GM21619 (cell line): ENCODE measurements at regions not wholly inside any gene's neighbourhood (a gene's known extent, or its start where the extent isn't known, plus 50 kb on each side); places are given as distances from the start of the nearest gene placed in this dataset.
"Not testable (repeated sequence)": the region's sequence is repeated elsewhere in the genome, so short reads cannot be mapped to it uniquely, and the experiment has no call there.

Experiments used
- ATAC-seq: cut with Tn5 transposase; IDR thresholded peaks from one replicate; pipeline ENCODE4 v1.9.1; 2021; ENCODE audit not compliant: unreplicated experiment

- not testable (repeated sequence) for ATAC-seq
These were observed 127.5 kb downstream of the TMEM121 start for GRCh38 chr14:105653921-105654320.

- not testable (repeated sequence) for ATAC-seq
These were observed 132.9 kb downstream of the TMEM121 start for GRCh38 chr14:105659255-105659654.

- ATAC-seq: no peak
These were observed 133.6 kb downstream of the TMEM121 start for GRCh38 chr14:105659935-105660527.

GRCh38 chr14:105660816-105661531, 134.6 kb downstream of the TMEM121 start:
- no peak for ATAC-seq

GRCh38 chr14:105662043-105662442, 135.7 kb downstream of the TMEM121 start:
- not testable (repeated sequence) for ATAC-seq

- not testable (repeated sequence) for ATAC-seq
These were observed 136.2 kb downstream of the TMEM121 start for GRCh38 chr14:105662592-105662991.

- ATAC-seq: not testable (repeated sequence)
These were observed 136.9 kb downstream of the TMEM121 start for GRCh38 chr14:105663323-105663722.

- not testable (repeated sequence) for ATAC-seq
These were observed 137.6 kb downstream of the TMEM121 start for GRCh38 chr14:105663818-105664596.

- ATAC-seq: no peak
These were observed 138.3 kb downstream of the TMEM121 start for GRCh38 chr14:105664691-105665090.

- ATAC-seq: no peak
These were observed 139.0 kb downstream of the TMEM121 start for GRCh38 chr14:105665247-105665950.

- ATAC-seq: no peak
These were observed 139.5 kb downstream of the TMEM121 start for GRCh38 chr14:105665951-105666277.

- ATAC-seq: no peak
These were observed 140.0 kb downstream of the TMEM121 start for GRCh38 chr14:105666420-105666819.

GRCh38 chr14:105666991-105667662, 140.7 kb downstream of the TMEM121 start:
- ATAC-seq: not testable (repeated sequence)

- not testable (repeated sequence) for ATAC-seq
These were observed 141.3 kb downstream of the TMEM121 start for GRCh38 chr14:105667663-105668020.

GRCh38 chr14:105668021-105668420, 141.6 kb downstream of the TMEM121 start:
- not testable (repeated sequence) for ATAC-seq

GRCh38 chr14:105668471-105669230, 142.3 kb downstream of the TMEM121 start:
- not testable (repeated sequence) for ATAC-seq

- ATAC-seq: not testable (repeated sequence)
These were observed 142.8 kb downstream of the TMEM121 start for GRCh38 chr14:105669231-105669610.

GRCh38 chr14:105669646-105670045, 143.3 kb downstream of the TMEM121 start:
- not testable (repeated sequence) for ATAC-seq

- ATAC-seq: not testable (repeated sequence)
These were observed 146.2 kb downstream of the TMEM121 start for GRCh38 chr14:105672450-105673200.
